Heart left ventricle (tissue), 13 donors: ENCODE measurements at regions not wholly inside any gene's neighbourhood (a gene's known extent, or its start where the extent isn't known, plus 50 kb on each side); places are given as distances from the start of the nearest gene placed in this dataset.
A peak's percentile ranks its signal among the peaks of the same experiment; 100 is the strongest.

Source experiments
- POLR2A ChIP-seq, 2 donors: fragments of 450-650 bp; IDR thresholded peaks; one replicate each; pipeline ENCODE4 v1.6.1; 2017; ENCODE audit warnings: antibody characterized with exemption in 2 of 2, mild to moderate bottlenecking in 2 of 2, moderate library complexity in 2 of 2
- TF ChIP-seq, protein P1 (sequence below), 12 donors: fragments of 200-600 bp; sonication (generic) in 4 of 12; IDR thresholded peaks; one replicate each; pipeline versions ENCODE4 v1.5.0 to v1.8.0; 2018 to 2022; ENCODE audit warnings: antibody characterized with exemption in 12 of 12, mild to moderate bottlenecking in 5 of 12
- donor health status: ischemic (EF 13 %, LVEDD 7.1; RV severe dilation, severe dysfunction).
- donor health status: DM: no; HTN: yes; CAD: no.
- donor health status: DM: no; HTN: no; CAD: no.
- donor health status: ischemic (EF 25% LVEDD 6.9; RV normal size, moderate dysfunction).
- donor health status: ischemic (EF 25% LVEDD 5.7; RV mildly dilated, moderate dysfunction).
- donor health status: ischemic (EF 35%, LVEDD 5.7; RV mildly dilated, moderate dysfunction).
- donor health status: nonischemic (EF 11% LVEDD 7.7; RV severe dilation, severe dysfunction).
- donor health status: DM: yes; HTN: yes; CAD: no.
- donor health status: PGD.
- donor health status: ischemic (EF 29% LVEDD 5.4; RV normal size, mild dysfunction).
- donor health status: nonischemic (EF 23%, LVEDD 6.1; RV moderate dilation, normal function).

DNA sequence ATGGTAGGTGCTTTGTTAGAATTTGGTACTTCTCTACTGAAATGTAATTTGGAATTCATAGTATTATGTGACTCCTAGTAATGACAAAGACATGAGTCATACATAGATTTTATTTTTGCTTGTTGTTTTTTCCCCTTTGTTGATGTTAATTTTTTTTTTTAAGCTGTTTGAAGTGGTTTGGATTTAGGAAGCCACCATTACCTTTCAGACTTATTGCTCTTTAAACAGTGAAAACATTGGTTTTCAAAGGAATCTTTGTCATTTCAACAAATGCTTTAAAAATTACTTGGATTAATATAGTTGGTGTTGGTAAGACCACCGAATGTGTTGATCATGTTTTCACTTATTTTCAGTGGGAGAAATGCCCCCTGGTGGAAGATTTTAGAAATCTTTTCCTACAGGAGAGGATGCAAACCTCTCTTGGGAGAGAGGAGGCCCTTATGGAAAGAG is 170.1 kb upstream of the PITX1 start:
- TF ChIP-seq, protein P1, sequence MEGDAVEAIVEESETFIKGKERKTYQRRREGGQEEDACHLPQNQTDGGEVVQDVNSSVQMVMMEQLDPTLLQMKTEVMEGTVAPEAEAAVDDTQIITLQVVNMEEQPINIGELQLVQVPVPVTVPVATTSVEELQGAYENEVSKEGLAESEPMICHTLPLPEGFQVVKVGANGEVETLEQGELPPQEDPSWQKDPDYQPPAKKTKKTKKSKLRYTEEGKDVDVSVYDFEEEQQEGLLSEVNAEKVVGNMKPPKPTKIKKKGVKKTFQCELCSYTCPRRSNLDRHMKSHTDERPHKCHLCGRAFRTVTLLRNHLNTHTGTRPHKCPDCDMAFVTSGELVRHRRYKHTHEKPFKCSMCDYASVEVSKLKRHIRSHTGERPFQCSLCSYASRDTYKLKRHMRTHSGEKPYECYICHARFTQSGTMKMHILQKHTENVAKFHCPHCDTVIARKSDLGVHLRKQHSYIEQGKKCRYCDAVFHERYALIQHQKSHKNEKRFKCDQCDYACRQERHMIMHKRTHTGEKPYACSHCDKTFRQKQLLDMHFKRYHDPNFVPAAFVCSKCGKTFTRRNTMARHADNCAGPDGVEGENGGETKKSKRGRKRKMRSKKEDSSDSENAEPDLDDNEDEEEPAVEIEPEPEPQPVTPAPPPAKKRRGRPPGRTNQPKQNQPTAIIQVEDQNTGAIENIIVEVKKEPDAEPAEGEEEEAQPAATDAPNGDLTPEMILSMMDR (IDR thresholded peaks at IDR 0.05), result peak in 5 of 12 donors; percentile 4 to 35 (median 29)
- no peak for TF ChIP-seq POLR2A (IDR thresholded peaks at IDR 0.05)
